NCI-H2107 treated with DMSO at 0.1 percent for 48 hours (cell line): ENCODE measurements at regions not wholly inside any gene's neighbourhood (a gene's known extent, or its start where the extent isn't known, plus 50 kb on each side); places are given as distances from the start of the nearest gene placed in this dataset.
"Not testable (repeated sequence)": the region's sequence is repeated elsewhere in the genome, so short reads cannot be mapped to it uniquely, and the experiment has no call there.

Source experiments
- DNase-seq: peaks from one replicate; lab custom pipeline; 2025; ENCODE audit not compliant: unreplicated experiment; lab: John Stamatoyannopoulos, UW

DNA sequence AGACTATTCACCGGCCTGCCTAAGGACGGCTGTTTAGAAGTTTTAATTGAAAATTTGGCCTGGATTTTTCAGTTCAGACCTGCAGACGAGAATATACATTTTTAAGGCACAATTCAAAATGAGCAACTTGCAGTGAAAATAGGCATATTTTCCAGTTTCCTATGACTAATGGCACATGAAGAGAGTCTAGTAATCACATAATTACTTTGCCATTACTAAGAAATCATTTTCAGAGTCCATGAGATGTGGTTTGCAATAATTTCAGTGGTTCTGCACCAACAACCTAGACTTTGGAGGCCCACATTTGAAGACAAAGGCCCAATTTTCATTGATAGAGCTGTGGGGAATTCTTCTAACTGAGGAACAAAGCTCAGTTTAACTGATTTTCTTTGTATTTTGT is 205.3 kb downstream of the SOX2 start:
- no peak for DNase-seq

DNA sequence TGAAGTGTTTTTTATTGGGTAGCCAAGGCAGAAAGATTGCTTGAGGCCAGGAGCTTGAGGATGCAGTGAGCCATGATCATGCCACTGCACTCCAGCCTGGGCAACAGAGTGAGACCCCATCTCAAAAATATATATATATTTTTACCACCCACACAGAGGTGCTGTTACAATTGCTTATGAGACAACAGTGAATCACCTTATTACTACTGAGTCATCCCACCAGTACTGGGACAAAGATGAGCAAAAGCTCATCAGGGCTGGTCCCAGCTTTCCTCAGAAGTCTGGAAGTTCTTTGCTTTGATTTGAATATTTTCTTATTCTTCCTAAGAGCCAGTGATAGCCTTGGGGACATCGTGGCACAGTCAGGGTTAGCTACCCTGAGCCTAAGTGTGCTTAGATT is 207.7 kb downstream of the SOX2 start:
- DNase-seq: no peak

- DNase-seq: no peak
These were observed 208.7 kb downstream of the SOX2 start for GRCh38 chr3:181920409-181920808.

DNA sequence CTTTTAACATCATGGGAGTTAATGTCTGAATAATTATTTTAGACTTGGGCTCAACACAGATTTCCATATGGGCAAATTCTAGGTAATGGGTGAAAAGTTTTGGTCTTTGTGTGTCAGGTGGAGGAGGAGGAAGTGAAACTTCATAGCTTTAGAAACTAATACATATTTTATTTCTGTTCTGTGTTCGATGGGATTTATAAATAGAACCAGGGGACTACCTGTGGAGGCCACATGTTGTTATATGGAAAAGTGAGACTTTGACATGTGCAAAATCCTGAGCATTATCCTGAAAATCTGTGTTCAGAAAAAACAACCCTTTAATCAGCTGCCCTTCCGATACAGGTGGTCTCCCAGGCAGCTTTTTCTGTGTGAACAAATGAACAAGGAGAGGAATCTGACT is 209.5 kb downstream of the SOX2 start:
- DNase-seq: no peak

DNA sequence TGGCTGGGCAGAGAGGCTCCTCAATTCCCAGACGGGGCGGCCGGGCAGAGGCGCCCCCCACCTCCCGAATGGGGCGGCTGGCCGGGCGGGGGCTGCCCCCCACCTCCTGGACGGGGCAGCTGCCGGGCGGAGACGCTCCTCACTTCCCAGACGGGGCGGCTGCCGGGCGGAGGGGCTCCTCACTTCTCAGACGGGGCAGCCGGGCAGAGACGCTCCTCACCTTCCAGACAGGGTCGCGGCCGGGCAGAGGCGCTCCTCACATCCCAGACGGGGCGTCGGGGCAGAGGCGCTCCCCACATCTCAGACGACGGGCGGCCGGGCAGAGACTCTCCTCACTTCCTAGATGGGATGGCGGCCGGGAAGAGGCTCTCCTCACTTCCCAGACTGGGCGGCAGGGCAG is 214.1 kb downstream of the SOX2 start:
- DNase-seq: not testable (repeated sequence)

GRCh38 chr3:181929501-181929900 is 217.8 kb downstream of the SOX2 start:
- no peak for DNase-seq

GRCh38 chr3:181930105-181930504 is 218.4 kb downstream of the SOX2 start:
- DNase-seq: no peak

GRCh38 chr3:181932039-181932438 is 220.3 kb downstream of the SOX2 start:
- no peak for DNase-seq

- peak; percentile 67 for DNase-seq
These were observed 221.4 kb downstream of the SOX2 start for GRCh38 chr3:181933052-181933618.

DNA sequence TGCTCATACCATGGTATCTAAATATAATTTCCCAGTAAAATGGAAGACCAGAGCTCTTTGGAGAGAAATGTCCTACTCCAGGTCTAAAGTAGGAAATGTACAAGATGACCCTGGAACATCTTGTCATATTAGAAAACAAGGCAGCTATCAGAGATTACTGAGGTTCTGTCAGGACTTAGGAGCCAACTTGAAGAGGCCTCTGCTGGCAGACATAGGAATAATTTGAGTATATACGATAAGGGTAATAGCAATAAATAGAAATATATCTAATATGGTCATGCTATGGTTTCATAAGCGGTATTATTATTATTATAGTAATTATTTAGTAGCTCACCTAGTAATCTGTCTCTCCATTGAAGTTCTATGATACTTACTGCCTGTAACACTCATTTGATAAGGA is 224.2 kb downstream of the SOX2 start:
- DNase-seq: no peak

GRCh38 chr3:181936774-181937173 is 225.0 kb downstream of the SOX2 start:
- DNase-seq: no peak

- DNase-seq: not testable (repeated sequence)
These were observed 226.9 kb downstream of the SOX2 start for GRCh38 chr3:181938580-181938979.

DNA sequence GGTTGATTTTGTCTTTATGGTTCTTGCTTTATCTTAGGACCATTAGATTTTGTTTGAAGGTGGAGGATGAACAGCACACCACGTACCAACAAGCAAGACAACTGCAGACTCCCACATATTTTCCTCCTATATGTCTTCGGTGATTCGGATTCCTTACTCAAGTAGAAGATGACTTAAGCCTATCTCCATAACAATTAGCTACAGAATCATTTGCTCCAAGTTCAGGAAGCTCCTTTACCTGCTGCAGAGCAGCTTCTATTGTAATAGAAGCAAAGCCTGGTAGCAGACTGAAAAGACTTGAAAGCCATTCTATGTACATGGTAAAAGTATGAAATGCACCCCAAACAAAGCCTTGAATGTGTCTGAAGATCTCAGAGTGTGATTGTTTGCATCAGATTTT is 229.0 kb downstream of the SOX2 start:
- no peak for DNase-seq

DNA sequence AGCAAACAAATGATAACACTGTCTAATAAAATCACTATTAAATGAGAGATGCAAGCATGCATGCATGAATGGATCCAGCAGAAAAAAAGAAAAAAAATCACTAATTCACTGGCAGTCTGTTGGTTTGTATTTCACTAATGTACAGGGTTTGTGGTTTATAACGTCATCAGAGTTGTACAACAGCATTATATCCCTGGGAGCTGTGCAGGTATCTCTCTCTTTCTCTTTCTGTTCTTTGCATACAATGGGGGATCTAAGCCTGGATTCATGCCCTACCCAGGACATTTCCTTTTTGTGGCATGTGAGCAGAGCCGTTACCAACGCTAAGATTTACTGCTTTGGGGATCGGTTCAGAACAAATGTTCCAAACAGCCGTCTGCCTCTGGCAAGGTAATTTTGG is 229.5 kb downstream of the SOX2 start:
- peak; percentile 94 for DNase-seq

- no peak for DNase-seq
These were observed 231.6 kb downstream of the SOX2 start for GRCh38 chr3:181943285-181943684.

GRCh38 chr3:181947606-181948005 is 235.9 kb downstream of the SOX2 start:
- DNase-seq: no peak

DNA sequence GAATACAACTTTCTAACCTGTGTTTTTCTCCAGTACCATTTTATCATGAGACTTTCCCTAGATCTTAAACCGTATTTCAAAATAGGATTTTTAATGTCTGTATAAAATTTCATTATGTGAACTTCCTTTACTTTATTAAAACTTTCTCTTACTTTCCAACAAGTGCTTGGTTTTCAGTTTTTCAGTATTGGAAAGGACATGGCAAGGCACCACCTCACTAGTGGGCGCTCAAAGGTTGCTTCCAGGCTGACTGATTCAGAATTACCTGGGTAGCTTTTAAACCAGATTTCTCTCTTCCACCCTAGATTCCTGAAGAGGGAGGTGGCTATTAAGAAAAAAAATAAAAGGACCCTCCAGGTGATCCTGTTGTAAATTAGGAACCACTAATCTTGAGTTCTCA is 236.6 kb downstream of the SOX2 start:
- no peak for DNase-seq

DNA sequence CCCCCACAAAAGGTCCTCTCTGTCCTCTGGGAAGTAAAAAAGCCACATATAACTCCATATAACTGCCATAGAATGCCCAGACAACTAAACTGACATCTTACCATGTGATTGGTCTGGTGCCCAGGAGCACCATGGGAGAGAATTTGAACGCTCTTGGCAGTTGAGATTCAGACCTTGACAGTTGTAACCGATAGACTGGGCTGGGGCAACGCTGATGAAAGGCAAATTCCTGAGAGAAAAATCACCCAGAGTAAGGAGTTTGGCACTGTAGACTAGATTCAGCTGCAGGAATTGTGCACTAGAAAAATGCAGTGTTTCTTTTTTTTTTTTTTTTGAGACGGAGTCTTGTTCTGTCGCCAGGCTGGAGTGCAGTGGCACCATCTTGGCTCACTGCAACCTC is 240.5 kb downstream of the SOX2 start:
- DNase-seq: no peak

DNA sequence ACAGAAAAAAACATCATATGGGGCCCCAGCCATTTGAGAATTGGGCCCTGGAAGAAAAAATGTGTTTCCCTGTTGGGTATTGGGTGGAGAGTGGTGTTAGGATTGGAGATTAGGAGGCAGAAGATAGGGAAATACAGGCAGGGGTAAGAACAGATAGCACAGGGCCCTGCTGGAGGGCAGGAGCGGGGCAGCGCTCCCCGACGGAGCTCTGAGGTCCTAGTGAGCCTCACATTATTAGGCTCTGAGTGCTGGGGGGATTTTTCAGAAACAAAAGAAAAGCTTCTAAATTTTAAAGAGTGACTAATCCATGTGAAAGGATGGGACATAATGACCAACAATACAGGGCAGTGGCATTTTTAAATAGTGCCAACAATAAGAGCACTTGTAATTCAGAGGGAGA is 241.2 kb downstream of the SOX2 start:
- DNase-seq: no peak

DNA sequence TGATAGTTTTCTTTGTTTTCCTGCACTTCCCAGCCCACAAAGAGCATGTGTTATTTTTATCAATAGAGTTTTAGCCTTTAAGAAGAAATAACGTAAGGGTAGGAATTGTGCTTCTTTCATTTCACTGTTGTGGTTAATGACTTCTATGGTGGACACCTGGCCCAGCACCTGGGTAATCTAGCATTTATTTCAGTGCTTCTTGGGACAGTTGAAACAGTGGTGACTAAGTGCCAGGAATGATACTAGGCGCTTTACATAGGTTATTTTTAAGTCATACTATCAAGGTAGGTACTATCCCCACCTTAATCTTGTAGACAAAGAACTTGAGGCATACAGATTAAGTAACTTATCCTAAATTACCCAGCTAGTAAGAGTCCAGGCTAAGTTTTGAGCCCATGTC is 243.8 kb downstream of the SOX2 start:
- DNase-seq: no peak

DNA sequence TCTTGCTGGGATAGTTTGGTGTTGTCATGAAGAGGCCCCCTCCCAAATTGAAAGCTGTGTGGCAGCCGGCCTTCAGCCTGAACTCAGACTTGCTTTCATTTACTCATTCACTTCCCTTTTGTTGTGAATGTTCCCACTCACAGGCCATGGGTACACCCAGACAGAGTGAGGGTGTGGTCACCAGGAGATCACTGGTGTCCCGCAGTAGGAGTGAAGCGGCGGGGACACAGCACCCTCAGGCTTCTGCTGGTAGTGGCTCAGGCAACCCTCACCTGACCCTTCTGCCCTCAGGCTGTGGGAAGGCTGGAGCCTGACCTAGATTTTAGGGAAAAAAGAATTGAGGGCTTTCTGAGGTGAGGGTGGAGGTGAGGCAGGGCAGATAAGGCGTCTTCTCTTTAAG is 244.4 kb downstream of the SOX2 start:
- no peak for DNase-seq

DNA sequence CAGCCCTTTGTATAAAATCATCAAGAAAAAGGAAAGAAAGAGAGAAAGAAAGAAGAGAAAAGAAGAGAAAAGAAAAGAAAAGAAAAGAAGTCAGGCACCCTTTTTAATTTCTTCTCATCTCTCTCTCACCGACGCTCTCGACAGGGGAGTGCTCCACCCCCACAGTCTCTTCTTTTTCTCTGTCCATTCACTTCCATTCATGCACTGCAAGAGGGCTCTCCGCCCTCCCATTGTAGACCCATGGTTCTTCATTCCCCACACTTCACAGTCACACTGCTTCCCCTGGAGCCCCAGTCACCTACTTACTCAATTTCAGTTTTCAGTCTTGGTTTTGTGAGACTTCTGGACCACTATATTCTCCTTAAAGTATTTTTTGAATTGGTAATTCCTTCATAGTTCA is 254.7 kb downstream of the SOX2 start:
- no peak for DNase-seq

DNA sequence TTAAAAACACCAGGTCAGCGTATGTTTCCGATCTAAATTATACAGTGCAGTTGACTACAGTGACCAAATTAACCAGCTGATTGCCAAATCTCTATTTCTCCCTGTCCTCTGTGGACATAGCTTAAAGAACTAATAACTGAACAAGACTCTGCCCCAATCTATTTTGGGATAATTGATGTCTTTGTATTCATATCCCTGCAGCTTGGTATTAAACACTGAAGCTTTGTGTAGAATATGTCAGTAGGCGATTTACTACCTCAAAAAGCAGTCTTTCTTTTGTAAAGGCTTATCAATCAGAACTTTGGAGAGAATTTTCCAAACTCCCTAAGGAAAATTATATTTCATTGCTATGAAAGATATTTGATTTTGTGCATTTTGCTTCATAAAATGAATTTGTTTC is 258.2 kb downstream of the SOX2 start:
- no peak for DNase-seq

DNA sequence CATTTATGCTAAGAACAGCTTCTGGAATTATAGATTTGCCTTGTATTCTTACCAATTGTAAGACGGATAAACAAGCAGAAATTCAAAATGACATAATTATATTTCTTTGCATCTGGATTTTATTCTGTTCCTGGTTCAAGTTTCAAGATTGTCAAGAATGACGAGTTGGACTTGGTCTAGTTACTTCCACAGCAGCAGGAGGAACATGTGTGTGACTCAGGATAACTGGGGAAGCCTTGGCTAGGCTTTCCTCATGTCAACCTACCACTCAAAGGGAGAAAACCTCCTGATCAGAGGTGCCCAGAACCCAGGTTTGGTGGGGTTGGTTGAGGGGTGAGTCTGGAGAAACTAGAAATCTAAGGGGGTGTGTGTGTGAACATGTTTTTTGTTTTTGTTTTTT is 259.7 kb downstream of the SOX2 start:
- DNase-seq: no peak
